ENCODE measurements at regions not wholly inside any gene's neighbourhood (a gene's known extent, or its start where the extent isn't known, plus 50 kb on each side); places are given as distances from the start of the nearest gene placed in this dataset.
"Not testable (repeated sequence)": the region's sequence is repeated elsewhere in the genome, so short reads cannot be mapped to it uniquely, and the experiment has no call there.

GRCh38 chrX:137195991-137196390 lies 162.2 kb upstream of the GPR101 start:
- DNase-seq (ENCODE audit: low spot score): no peak

DNA sequence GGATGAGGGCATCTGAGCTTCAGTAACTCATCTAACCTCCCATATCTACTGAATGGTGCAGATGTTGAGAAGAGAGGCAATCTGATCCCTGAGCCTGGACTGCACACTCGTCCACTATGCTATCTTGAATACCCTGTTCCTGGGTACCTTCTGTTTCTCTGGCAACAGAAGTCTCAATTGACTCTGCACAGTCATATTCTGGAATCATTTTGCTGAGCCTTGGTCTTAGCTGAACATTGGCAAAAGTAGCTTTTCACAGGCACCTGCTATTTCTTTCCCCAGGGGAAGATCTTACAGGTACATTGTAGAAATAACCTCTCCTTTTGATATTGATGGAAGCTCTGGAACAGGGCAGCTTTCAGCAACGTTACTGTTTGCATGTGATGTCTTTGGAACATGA lies 161.5 kb upstream of the GPR101 start:
- no peak for DNase-seq (ENCODE audit: low spot score)

GRCh38 chrX:137194164-137194563 lies 160.4 kb upstream of the GPR101 start:
- peak; percentile 43 for DNase-seq (ENCODE audit: low spot score)

- DNase-seq (ENCODE audit: low spot score): no peak
Observed at GRCh38 chrX:137187540-137187939, 153.7 kb upstream of the GPR101 start.

DNA sequence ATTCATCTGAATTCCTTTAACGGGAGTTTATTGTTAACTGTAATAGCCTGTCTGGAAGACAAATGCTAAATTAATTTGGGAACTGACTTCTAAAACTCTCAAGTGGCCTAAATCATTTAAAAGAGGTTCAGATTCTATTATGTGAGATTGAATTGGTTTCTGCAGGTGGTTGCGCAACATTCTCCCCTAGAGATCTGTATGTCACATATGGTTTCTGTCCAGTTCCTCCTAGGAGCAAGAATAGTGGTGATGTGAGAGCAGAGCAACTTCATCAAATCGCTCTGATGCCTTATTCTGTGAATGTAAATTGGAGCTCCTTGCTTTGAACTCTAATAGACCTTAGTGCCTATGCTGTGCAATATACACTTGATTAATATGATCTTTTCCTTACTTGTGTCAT lies 144.6 kb upstream of the GPR101 start:
- DNase-seq (ENCODE audit: low spot score): no peak

- DNase-seq (ENCODE audit: low spot score): no peak
Observed at GRCh38 chrX:137172317-137172948, 138.6 kb upstream of the GPR101 start.

- DNase-seq (ENCODE audit: low spot score): no peak
Observed at GRCh38 chrX:137171626-137172025, 137.8 kb upstream of the GPR101 start.

DNA sequence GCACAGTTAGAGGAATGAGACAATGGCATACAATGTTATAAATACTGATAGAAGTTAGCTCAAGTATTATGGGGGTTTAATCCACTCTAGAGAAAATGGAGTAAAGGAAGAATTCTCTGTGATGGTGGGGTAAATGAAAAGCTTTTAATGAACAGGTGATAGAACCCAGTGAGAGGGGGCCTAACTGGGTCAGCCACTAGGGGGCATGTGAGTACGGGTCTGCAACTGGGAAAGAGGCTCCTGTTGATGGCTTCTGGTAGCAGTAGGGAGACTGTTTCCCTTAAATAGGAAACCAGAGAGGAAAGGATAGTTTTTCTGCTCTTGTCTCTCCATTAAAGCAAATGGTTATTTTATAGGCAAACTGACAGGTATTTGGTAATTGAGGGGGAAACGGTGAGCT lies 132.8 kb upstream of the GPR101 start:
- no peak for DNase-seq (ENCODE audit: low spot score)

- DNase-seq (ENCODE audit: low spot score): no peak
Observed at GRCh38 chrX:137164329-137164728, 130.5 kb upstream of the GPR101 start.

DNA sequence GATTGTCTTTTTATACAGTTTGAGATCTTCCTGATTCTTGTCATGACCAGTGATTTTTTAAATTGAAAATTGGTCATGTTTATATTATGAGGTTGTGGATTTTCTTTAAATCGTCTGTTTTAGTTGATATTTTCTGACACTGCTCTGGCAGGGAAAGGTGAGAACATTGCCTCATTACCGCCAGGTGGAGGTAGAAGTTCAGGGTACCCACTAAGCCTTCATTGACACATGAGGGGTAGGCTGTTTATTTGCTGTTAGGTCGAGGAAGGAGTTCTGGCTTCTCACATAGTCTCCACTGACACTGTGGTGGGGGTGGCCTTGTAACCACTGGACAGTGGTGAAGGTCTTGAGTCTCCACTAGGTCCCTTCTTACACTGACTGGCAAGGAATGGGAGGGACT lies 117.6 kb upstream of the GPR101 start:
- no peak for DNase-seq (ENCODE audit: low spot score)

GRCh38 chrX:137143864-137144263 lies 110.1 kb upstream of the GPR101 start:
- no peak for DNase-seq (ENCODE audit: low spot score)

DNA sequence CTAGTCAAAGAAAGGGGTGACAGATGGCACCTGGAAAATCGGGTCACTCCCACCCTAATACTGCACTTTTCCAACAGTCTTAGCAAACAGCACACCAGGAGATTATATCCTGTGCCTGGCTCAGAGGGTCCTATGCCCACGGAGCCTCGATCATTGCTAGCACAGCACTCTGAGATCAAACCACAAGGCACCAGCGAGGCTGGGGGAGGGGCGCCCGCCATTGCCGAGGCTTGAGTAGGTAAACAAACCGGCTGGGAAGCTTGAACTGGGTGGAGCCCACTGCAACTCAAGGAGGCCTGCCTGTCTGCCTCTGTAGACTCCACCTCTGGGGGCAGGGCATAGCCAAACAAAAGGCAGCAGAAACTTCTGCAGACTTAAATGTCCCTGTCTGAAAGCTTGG lies 88.9 kb upstream of the GPR101 start:
- not testable (repeated sequence) for DNase-seq (ENCODE audit: low spot score)

DNA sequence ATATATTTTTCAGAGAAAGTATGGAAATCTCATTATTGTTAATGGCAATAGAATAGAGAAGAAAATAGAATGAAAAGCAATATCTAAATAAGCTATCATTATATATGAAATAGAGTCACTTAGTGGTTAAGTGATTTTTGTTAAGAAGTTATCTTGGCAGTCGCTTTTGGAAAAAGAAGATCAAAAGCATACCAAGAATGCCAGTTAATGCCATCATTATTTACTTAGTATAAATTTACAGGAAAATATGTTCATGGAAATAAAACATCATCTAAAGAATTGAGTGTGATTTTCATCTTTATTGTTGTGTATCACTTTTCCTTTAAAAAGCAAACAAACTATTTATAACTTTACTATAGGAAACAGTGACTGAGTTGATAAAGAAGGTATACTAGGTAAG lies 85.3 kb upstream of the GPR101 start:
- DNase-seq (ENCODE audit: low spot score): no peak

DNA sequence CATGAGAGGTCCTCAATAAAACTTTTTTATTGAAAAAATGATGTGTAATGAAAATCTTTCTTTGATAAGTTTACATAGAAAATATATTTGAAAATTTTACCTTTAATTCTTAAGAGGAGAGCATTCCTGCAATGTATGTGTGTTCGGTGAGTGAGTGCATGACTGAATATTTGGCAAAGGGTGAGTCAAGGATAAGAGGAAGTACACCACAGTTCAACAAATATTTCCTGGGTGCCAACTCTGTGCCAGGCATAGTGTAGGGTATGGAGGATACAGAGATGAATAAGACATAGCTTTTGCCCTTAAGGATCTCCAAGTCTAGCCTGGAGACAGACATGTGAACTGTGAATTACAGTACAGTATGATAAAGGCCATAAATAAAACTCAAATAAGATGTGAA lies 84.7 kb upstream of the GPR101 start:
- no peak for DNase-seq (ENCODE audit: low spot score)

- DNase-seq (ENCODE audit: low spot score): no peak
Observed at GRCh38 chrX:137118136-137118535, 84.3 kb upstream of the GPR101 start.

DNA sequence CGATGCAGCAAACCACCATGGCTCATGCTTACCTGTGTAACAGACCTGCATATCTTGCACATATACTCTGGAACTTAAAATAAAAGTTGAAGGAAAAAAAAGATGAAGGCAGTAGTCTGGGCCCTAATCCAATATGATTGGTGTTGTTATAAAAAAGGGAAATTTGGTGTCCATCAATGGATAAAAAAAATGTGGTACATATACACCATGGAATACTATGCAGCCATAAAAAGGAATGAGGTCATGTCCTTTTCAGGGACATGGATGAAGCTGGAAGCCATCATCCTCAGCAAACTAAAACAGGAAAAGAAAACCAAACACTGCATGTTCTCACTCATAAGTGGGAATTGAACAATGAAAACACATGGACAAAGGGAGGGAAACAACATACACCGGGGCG lies 74.1 kb upstream of the GPR101 start:
- DNase-seq (ENCODE audit: low spot score): not testable (repeated sequence)

DNA sequence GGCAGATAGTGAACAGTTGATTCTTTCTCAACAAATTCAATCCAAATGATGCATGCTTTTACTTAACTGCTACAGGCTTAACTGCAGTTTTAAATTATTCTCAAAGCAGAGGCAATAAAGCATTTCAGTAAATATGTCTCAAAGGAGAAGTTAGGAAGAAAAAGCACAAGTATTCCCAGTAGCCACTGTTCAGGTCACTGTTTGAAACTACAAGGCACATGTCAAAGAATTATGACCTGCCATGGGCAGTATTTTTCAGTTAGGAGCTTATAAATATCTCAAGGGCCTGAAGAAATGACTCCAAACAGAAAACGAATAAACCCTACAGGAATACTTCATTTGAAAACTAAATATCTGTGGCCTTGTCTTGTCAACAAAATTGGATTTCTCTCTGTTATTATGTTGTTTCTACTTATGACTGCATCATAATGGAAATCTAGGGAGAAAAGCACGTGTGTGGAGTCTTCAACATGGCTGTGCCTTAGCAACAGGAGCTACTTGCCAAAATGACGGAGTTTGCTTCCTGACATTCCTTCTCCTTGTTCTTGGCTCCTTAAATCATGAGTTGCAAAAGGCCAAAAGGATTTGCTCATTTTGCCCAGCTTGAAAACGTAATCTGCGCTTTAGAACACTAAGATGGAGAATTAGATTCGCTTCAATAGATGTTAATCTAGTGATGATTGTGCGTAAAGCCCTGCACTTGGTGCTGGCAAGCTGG lies 67.6 kb upstream of the GPR101 start:
- no peak for DNase-seq (ENCODE audit: low spot score)

Measured in Ammon's horn (tissue), 1 donor.